ENCODE measurements at regions not wholly inside any gene's neighbourhood (a gene's known extent, or its start where the extent isn't known, plus 50 kb on each side); places are given as distances from the start of the nearest gene placed in this dataset.

DNA sequence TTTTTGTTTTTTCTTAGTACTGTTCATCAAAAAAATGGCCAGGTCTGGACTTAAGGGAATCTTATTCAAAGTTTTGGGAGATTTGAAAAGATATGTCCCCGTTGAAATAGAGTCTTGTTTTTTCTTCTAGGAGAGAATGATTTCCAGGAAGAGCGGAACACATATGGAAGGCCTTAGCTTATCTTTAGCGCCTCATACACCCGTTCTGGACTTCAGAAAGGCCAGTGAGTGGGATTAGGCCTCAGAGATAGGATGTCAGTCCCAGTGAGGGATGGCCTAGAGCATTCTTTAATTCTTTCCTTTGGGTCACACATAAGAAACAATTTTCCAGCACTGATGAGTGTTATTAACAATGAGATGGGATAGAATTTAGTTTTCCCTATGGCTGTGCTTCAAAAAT lies 54.5 kb upstream of the HAND2 start:
- TF ChIP-seq CTCF (IDR thresholded peaks at IDR 0.05), result no peak
- TF ChIP-seq POLR2AphosphoS5 (IDR thresholded peaks at IDR 0.05), result no peak
